Peyer's patch (tissue), 4 donors: ENCODE measurements at regions not wholly inside any gene's neighbourhood (a gene's known extent, or its start where the extent isn't known, plus 50 kb on each side); places are given as distances from the start of the nearest gene placed in this dataset.

ENCODE experiments used
- POLR2A ChIP-seq, 2 donors: fragments of 450-650 bp; IDR thresholded peaks; one replicate each; pipeline ENCODE4 v1.5.1; 2017; ENCODE audit warnings: antibody characterized with exemption in 2 of 2, mild to moderate bottlenecking in 2 of 2, moderate library complexity in 2 of 2
- TF ChIP-seq, protein P1 (sequence below), 6 experiments: fragments of 450-650 bp in 4 of 6; fragments of 200-600 bp in 2 of 6; sonication (generic) in 1 of 6; IDR thresholded peaks; one replicate each; pipeline ENCODE4 v1.5.1; 2017 to 2019; ENCODE audit warnings: antibody characterized with exemption in 6 of 6, mild to moderate bottlenecking in 3 of 6, moderate library complexity in 1 of 6

DNA sequence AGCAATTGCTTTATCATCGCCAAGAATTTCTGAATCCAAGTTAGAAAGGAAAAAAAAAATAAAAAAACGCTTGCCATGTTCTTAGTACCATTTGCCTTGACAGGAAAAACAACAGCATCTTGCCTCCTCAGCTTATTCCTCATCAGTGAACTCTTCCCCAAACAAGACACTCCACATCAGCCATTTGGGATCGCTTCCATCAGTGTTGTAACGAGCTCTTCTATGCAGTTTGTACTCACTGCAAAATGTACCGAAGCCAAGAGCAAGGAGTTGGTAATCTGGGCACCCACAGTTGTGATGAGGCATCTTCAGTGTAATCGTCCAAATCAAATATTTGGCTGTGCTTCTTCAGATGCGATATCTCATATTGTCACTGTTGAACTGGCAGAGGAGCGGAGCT, 503.7 kb downstream of the TMEM182 start:
- TF ChIP-seq, protein P1, sequence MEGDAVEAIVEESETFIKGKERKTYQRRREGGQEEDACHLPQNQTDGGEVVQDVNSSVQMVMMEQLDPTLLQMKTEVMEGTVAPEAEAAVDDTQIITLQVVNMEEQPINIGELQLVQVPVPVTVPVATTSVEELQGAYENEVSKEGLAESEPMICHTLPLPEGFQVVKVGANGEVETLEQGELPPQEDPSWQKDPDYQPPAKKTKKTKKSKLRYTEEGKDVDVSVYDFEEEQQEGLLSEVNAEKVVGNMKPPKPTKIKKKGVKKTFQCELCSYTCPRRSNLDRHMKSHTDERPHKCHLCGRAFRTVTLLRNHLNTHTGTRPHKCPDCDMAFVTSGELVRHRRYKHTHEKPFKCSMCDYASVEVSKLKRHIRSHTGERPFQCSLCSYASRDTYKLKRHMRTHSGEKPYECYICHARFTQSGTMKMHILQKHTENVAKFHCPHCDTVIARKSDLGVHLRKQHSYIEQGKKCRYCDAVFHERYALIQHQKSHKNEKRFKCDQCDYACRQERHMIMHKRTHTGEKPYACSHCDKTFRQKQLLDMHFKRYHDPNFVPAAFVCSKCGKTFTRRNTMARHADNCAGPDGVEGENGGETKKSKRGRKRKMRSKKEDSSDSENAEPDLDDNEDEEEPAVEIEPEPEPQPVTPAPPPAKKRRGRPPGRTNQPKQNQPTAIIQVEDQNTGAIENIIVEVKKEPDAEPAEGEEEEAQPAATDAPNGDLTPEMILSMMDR (IDR thresholded peaks at IDR 0.05) = no peak
- TF ChIP-seq POLR2A (IDR thresholded peaks at IDR 0.05) = no peak
